AG10803 (cell line): ENCODE measurements at regions not wholly inside any gene's neighbourhood (a gene's known extent, or its start where the extent isn't known, plus 50 kb on each side); places are given as distances from the start of the nearest gene placed in this dataset.

Source experiments
- DNase-seq: peaks from one replicate; pipeline ENCODE4 v3.0.0; 2010; ENCODE audit warnings: low read depth
- H3K4me3 ChIP-seq: 2 replicates; pipeline ENCODE4 v1.5.1; 2011; ENCODE audit warnings: mild to moderate bottlenecking, low read length, control low read depth
- CTCF ChIP-seq: conservative IDR thresholded peaks from 2 replicates; pipeline ENCODE4 v1.5.1; 2011; ENCODE audit warnings: mild to moderate bottlenecking, low read length, control low read depth, inconsistent platforms

- no peak for DNase-seq
- TF ChIP-seq CTCF = no peak
- H3K4me3 ChIP-seq = no peak overlapping the region
Observed at GRCh38 chr6:105503641-105504040, 100.8 kb upstream of the PREP start.

- TF ChIP-seq CTCF = no peak
- no peak for DNase-seq
- no peak overlapping the region for H3K4me3 ChIP-seq
Observed at GRCh38 chr6:105501826-105502344, 99.0 kb upstream of the PREP start.

- H3K4me3 ChIP-seq = no peak overlapping the region
- no peak for DNase-seq
- TF ChIP-seq CTCF = no peak
Observed at GRCh38 chr6:105501246-105501645, 98.4 kb upstream of the PREP start.

- H3K4me3 ChIP-seq = no peak overlapping the region
- DNase-seq = no peak
- 0 out of 2 replicates have a peak, but pooled peaks have one; percentile 6 for TF ChIP-seq CTCF
Observed at GRCh38 chr6:105500693-105501092, 97.8 kb upstream of the PREP start.

GRCh38 chr6:105499931-105500330 lies 97.0 kb upstream of the PREP start:
- TF ChIP-seq CTCF = no peak
- H3K4me3 ChIP-seq = no peak overlapping the region
- DNase-seq = no peak

GRCh38 chr6:105499136-105499870 lies 96.4 kb upstream of the PREP start:
- DNase-seq = no peak
- H3K4me3 ChIP-seq = no peak overlapping the region
- no peak for TF ChIP-seq CTCF

GRCh38 chr6:105497549-105497948 lies 94.7 kb upstream of the PREP start:
- DNase-seq = no peak
- no peak for TF ChIP-seq CTCF
- no peak overlapping the region for H3K4me3 ChIP-seq
